ENCODE measurements at regions not wholly inside any gene's neighbourhood (a gene's known extent, or its start where the extent isn't known, plus 50 kb on each side); places are given as distances from the start of the nearest gene placed in this dataset.

DNA sequence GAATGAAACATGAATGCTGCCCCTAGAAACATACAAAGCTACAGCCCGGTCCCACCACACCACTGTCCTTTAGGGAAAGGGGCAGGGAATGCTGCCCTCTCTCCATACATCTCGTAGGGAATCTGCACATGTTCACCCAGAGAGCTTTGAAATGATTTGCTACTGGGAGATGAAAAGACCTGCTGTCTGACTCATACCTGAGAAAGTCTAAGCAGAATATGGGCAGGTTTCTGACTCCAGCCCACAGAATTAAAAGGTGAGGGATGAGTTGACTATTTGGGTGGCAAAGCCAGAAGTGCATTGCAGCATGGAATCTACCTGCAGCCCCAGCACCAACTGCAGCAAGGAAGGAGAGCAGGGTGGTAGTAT lies 297.9 kb downstream of the TLE1 start:
- Histone ChIP-seq H3K79me2 (ENCODE audit: low read depth) (no peaks in the 10 kb centered on the region), H4K20me1 (ENCODE audit: insufficient read depth) (no peaks in the 10 kb centered on the region), H3K4me2 (peak overlapping the region; percentile 39), H3K36me3 (ENCODE audit: low read depth) (0 out of 2 replicates have a peak, but pooled peaks cover 3% of the 10 kb centered on the region), H3K9me2 (ENCODE audit: insufficient read depth) (0 out of 2 replicates have a peak, but pooled peaks cover 2% of the 10 kb centered on the region), H3K4me3 (no peak overlapping the region), H3K4me1 (replicated peaks; ENCODE audit: insufficient read depth) (peaks cover 40% of the 10 kb centered on the region), H3K9me3 (ENCODE audit: insufficient read depth, low read depth) (peaks cover 23% of the 10 kb centered on the region), H2AFZ (no peak overlapping the region), H3K27me3 (ENCODE audit: insufficient read depth, low read depth) (no peaks in the 10 kb centered on the region), H3F3A (ENCODE audit: insufficient read depth, low read depth) (peaks cover 20% of the 10 kb centered on the region), H3K27ac (no peak overlapping the region)
- CTCF ChIA-PET: interaction anchor here (0.7 to 0.8 kb wide), 2 partner anchors 21 to 1543 kb away, joined by 3 read pairs; no protein-coding TSS in a partner anchor
- no TSS peak for BruUV-seq (replicated peaks)
- DNase-seq: peak in 1 of 2 experiments; percentile 15
- no peak for TF ChIP-seq EZH2 (IDR thresholded peaks at IDR 0.05; ENCODE audit: low read depth)
- TF ChIP-seq, protein P1, sequence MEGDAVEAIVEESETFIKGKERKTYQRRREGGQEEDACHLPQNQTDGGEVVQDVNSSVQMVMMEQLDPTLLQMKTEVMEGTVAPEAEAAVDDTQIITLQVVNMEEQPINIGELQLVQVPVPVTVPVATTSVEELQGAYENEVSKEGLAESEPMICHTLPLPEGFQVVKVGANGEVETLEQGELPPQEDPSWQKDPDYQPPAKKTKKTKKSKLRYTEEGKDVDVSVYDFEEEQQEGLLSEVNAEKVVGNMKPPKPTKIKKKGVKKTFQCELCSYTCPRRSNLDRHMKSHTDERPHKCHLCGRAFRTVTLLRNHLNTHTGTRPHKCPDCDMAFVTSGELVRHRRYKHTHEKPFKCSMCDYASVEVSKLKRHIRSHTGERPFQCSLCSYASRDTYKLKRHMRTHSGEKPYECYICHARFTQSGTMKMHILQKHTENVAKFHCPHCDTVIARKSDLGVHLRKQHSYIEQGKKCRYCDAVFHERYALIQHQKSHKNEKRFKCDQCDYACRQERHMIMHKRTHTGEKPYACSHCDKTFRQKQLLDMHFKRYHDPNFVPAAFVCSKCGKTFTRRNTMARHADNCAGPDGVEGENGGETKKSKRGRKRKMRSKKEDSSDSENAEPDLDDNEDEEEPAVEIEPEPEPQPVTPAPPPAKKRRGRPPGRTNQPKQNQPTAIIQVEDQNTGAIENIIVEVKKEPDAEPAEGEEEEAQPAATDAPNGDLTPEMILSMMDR (conservative IDR thresholded peaks at IDR 0.05): no peak
- POLR2A ChIA-PET (ENCODE audit: unreplicated experiment): no interaction called here
- intact Hi-C loops (cut with micrococcal nuclease; ENCODE audit: unreplicated experiment): no loop called here

DNA sequence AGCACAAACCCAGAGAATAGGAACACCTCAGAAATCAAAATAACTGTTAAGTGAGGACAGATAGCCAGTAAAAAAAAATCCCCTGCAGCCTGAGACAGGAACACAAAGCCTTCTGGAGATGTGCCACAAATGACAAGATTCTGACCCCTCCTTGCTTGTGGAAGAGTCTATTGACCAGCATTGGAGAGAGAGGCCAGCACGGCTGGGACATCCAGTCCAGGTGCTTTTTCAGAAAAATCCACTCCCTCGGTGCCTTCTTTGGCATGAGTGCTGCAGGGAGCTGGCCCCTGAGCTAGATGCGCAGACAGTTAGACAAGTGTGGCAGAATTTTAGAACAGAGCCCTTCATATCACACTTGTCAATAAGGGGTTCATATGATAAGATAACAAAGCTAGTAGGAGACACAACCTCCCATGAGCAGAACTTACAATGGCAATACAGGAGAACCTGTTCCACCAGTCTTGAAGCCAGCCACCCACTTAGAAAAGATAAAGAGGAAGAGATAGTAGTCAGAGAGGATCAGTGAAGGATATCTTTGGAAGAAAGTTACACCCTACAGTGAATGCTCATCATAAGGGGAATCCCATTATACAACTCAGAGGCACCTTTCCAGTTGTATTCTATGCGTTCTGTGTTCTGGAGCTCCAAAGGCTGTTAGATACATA lies 298.4 kb downstream of the TLE1 start:
- no TSS peak for BruUV-seq (replicated peaks)
- 0 out of 2 replicates have a peak, but pooled peaks cover 2% of the 10 kb centered on the region for H3K9me2 ChIP-seq (ENCODE audit: insufficient read depth)
- no peak overlapping the region for H2AFZ ChIP-seq
- ChIA-PET POLR2A (ENCODE audit: unreplicated experiment) (no interaction called here), CTCF (interaction anchor here (0.7 to 0.8 kb wide), 2 partner anchors 21 to 1544 kb away, joined by 3 read pairs; no protein-coding TSS in a partner anchor)
- H3K4me1 ChIP-seq (replicated peaks; ENCODE audit: insufficient read depth): peaks cover 40% of the 10 kb centered on the region
- TF ChIP-seq, protein P1 (conservative IDR thresholded peaks at IDR 0.05): no peak
- TF ChIP-seq EZH2 (IDR thresholded peaks at IDR 0.05; ENCODE audit: low read depth): no peak
- intact Hi-C loops (cut with micrococcal nuclease; ENCODE audit: unreplicated experiment): no loop called here
- no peaks in the 10 kb centered on the region for H3K79me2 ChIP-seq (ENCODE audit: low read depth)
- H3K4me2 ChIP-seq: peak overlapping the region; percentile 39
- no peak overlapping the region for H3K4me3 ChIP-seq
- no peak overlapping the region for H3K27ac ChIP-seq
- H3K9me3 ChIP-seq (ENCODE audit: insufficient read depth, low read depth): peaks cover 23% of the 10 kb centered on the region
- peaks cover 20% of the 10 kb centered on the region for H3F3A ChIP-seq (ENCODE audit: insufficient read depth, low read depth)
- no peaks in the 10 kb centered on the region for H3K27me3 ChIP-seq (ENCODE audit: insufficient read depth, low read depth)
- peak in 1 of 2 experiments; percentile 16 for DNase-seq
- H4K20me1 ChIP-seq (ENCODE audit: insufficient read depth): no peaks in the 10 kb centered on the region
- 0 out of 2 replicates have a peak, but pooled peaks cover 3% of the 10 kb centered on the region for H3K36me3 ChIP-seq (ENCODE audit: low read depth)

DNA sequence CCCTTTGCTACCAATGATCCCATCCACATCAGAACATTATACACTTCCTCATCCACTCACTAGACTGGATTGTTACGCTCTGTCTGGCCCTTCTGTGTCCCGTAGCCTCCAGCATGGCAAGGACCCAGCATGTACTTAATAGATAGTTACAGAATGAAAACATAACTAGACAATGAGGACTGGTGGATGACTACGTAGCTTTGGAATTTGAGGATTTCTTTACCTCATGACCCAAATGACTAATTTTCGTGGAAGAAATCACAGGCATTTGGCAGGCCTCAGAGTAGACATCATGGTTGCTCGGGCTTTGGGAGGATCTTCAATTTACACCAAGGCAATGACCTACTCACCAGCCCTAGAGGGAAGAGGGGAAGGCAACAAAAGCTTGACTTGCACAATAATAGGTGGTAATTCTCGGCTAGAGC lies 299.8 kb downstream of the TLE1 start:
- Histone ChIP-seq H2AFZ (no peak overlapping the region), H3K27ac (peak overlapping the region; percentile 66), H3K4me3 (no peak overlapping the region), H3K36me3 (ENCODE audit: low read depth) (0 out of 2 replicates have a peak, but pooled peaks cover 3% of the 10 kb centered on the region), H4K20me1 (ENCODE audit: insufficient read depth) (no peaks in the 10 kb centered on the region), H3K27me3 (ENCODE audit: insufficient read depth, low read depth) (no peaks in the 10 kb centered on the region), H3F3A (ENCODE audit: insufficient read depth, low read depth) (peaks cover 20% of the 10 kb centered on the region), H3K79me2 (ENCODE audit: low read depth) (no peaks in the 10 kb centered on the region), H3K9me3 (ENCODE audit: insufficient read depth, low read depth) (peaks cover 23% of the 10 kb centered on the region), H3K4me1 (replicated peaks; ENCODE audit: insufficient read depth) (peaks cover 40% of the 10 kb centered on the region), H3K9me2 (ENCODE audit: insufficient read depth) (0 out of 2 replicates have a peak, but pooled peaks cover 2% of the 10 kb centered on the region), H3K4me2 (peak overlapping the region; percentile 52)
- ChIA-PET CTCF (no interaction called here), POLR2A (ENCODE audit: unreplicated experiment) (no interaction called here)
- intact Hi-C loops (cut with micrococcal nuclease; ENCODE audit: unreplicated experiment): loop anchor here (1.0 to 10.0 kb wide), 5 partner anchors 21 to 455 kb away; no protein-coding TSS in a partner anchor
- TF ChIP-seq, protein P1 (conservative IDR thresholded peaks at IDR 0.05): no peak
- no peak for TF ChIP-seq EZH2 (IDR thresholded peaks at IDR 0.05; ENCODE audit: low read depth)
- DNase-seq: peak; percentile 78 to 96
- BruUV-seq (replicated peaks): no TSS peak
